Astrocyte of the cerebellum (primary cell): ENCODE measurements at regions not wholly inside any gene's neighbourhood (a gene's known extent, or its start where the extent isn't known, plus 50 kb on each side); places are given as distances from the start of the nearest gene placed in this dataset.

Source experiments
- DNase-seq: peaks from one replicate; pipeline ENCODE4 v3.0.0-alpha.2; 2011; ENCODE audit warnings: low read depth
- H3K4me3 ChIP-seq: 2 replicates; pipeline ENCODE4 v1.5.1; 2011; ENCODE audit warnings: mild to moderate bottlenecking, low read depth, low read length, moderate library complexity
- in situ Hi-C: cut with HindIII; loops from 2 replicates; pipeline ENCODE4 v1.10.0; 2017; ENCODE audit warnings: low sequenced_read_pairs
- TF ChIP-seq, protein P1 (sequence below): IDR thresholded peaks from 2 replicates; pipeline ENCODE4 v1.5.1; 2012; ENCODE audit warnings: low read length, low read depth, moderate library complexity, mild to moderate bottlenecking; ENCODE audit errors: missing control alignments

DNA sequence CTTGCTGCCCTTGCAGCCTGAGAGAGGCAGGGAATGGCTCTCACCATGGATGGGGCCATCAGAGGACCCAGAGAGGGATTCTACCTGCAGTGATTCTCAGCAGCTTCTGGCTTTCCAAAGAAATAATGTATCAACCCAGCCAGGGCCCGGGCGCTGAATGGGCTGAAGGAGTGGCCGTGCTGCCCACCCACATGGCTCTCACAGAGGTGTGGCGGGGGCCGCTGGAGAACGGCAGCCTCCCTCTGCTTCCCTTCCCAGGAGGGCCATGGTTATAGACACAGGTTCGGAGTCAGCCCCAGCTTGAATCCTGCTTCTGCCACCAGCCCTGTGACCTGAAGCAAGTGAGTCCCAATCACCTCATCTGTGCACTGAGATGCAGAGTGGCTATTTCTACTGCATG, 82.7 kb downstream of the THAP12 start:
- no peak for DNase-seq
- in situ Hi-C loops: no loop called here
- TF ChIP-seq, protein P1, sequence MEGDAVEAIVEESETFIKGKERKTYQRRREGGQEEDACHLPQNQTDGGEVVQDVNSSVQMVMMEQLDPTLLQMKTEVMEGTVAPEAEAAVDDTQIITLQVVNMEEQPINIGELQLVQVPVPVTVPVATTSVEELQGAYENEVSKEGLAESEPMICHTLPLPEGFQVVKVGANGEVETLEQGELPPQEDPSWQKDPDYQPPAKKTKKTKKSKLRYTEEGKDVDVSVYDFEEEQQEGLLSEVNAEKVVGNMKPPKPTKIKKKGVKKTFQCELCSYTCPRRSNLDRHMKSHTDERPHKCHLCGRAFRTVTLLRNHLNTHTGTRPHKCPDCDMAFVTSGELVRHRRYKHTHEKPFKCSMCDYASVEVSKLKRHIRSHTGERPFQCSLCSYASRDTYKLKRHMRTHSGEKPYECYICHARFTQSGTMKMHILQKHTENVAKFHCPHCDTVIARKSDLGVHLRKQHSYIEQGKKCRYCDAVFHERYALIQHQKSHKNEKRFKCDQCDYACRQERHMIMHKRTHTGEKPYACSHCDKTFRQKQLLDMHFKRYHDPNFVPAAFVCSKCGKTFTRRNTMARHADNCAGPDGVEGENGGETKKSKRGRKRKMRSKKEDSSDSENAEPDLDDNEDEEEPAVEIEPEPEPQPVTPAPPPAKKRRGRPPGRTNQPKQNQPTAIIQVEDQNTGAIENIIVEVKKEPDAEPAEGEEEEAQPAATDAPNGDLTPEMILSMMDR: no peak
- no peak overlapping the region for H3K4me3 ChIP-seq

DNA sequence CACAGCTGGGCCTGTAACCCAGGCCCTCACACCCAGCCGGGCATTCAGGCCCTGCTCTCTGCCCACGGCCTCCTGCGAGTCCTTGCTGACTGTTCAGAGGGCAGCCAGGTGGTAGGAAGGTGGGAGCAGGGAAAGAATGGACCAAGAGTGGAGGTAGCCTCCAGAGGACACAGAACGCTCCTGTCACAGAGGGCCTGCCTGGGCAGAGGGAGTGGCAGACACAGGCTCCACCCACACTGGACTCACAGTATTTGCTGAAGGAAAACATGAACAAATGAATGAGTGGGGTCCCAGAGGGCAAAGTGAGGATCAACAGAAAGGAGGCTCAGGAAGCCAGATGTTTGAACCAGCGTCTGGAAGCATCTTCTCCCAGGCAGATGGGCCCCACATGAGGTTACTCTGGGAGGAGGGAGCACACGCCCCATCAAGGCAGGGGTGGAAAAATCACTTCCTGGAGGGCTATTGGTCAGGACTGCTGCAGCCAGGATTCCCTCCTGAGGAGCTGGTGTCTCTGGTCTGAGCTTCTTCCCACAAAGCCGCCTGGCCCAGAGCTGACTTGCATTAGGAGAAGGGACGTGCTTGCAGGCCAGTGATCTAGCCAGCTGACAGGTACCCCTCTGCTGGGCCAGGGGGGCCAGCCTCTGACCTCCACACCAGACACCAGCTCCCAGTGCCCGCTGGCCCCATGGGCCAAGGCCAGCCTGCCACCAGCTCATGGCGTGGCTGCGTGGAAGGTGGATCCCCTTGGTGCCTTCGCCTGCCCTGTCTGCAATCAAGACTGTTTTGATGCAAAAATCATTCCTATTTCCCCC, 84.0 kb downstream of the THAP12 start:
- TF ChIP-seq, protein P1: no peak
- DNase-seq: no peak
- H3K4me3 ChIP-seq: no peak overlapping the region
- in situ Hi-C loops: no loop called here

DNA sequence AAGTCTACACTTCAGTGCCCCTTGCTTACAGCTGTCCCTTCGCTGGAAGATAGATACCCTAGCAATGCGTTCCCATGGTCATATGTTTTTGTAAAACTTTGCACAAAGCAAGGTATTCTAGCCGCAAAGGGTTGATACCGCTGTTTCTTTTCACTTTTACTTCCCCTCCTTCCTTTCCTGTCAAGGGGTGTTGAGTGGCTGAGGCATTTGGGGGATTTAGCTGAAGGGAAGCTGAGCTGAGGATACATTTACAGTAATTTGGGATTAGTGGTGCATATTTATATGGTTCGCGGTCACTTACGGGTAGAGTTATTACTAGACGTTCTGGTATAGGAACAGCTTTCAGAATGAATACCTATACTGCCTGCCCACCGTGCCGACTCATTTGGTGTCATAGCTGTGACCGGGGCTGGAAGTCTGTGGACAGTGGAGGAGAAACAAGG, 86.9 kb upstream of the WNT11 start:
- in situ Hi-C loops: no loop called here
- DNase-seq: no peak

DNA sequence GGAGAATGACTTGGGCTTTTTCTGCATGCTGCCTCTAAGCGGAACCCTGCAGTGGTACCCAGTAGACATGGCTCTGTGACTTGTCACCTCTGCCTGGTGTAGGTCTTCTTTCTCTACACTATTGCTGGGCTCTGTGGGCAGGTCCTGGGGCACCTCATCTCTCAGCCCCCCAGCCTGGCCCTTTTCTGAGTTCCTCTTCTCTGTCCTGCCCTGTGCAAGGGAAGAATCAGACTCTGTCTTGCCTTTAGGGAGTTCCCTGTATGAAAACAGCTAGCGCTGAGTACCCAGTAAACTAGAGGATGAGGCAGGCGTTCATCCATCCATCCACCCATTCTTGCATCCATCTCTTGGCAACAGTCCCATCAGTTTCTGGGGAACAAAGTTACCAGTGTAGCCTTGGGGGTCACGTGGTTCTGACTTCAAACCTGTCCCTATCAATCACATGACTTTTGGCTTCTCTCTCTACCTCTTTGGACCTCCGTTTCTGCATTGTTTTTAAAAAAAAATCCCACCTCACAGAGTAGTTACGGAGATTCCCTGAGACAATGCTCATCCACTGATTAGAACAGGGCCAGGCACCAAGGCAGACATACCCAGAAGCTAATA, 86.4 kb upstream of the WNT11 start:
- no peak for DNase-seq
- in situ Hi-C loops: no loop called here
- H3K4me3 ChIP-seq: no peak overlapping the region
- TF ChIP-seq, protein P1: no peak

More for the DNA sequence above, 86.9 kb upstream of the WNT11 start:
- H3K4me3 ChIP-seq: no peak overlapping the region
- TF ChIP-seq, protein P1: no peak

DNA sequence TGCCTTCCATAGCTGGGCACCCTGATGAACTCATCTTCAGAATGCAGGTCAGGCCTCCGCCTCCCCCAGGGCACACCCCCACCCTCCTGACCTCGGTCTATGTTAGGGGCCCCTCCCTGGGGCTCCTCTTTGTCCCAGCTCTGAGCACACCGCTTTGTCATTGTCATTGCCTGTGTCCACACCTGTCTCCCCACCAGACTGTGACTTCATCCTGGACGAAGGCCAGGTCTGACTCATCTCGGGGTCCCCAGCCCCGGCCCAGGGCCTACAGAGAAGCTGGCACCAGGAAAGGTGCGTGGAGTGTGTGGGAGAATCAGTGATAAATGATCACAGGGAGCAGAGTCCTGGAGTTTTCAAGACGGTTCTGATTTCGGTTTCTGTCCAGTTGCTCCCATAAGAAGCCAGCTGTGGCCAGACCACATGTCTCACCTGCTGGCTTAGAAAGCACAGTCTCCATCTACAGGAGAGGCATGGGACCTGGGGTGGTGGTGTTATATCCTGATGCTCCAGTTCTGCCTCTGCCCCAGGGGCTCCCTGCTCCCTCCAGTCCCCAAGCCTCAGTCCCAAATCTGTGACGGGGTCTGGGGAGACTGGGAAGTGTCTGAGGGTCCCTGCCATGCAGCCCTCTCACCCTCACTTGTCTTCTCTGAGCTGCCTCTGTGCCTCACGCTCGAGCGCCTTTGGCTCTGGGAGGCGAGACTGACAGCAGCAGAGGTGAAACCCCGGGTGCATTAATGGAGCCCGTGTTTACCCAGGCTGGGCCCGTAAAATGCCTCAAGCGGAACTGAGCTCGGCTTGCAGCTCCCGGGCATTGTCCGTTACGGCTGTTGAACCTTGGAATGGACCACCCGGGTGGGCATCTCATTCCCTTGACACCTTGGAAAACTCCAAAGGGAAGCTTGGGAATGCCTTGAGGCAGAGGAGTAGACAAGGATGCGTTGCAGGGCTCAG, 85.5 kb upstream of the WNT11 start:
- in situ Hi-C loops: no loop called here
- TF ChIP-seq, protein P1: no peak
- H3K4me3 ChIP-seq: no peak overlapping the region
- DNase-seq: no peak
